OCI-LY1 (cell line): ENCODE measurements at regions not wholly inside any gene's neighbourhood (a gene's known extent, or its start where the extent isn't known, plus 50 kb on each side); places are given as distances from the start of the nearest gene placed in this dataset.

Source experiments
- H2AFZ ChIP-seq: fragments of 200-600 bp; sonication (generic), shearing (Covaris generic); 2 replicates; pipeline ENCODE4 v1.6.0; 2014; ENCODE audit warnings: antibody characterized with exemption, mild to moderate bottlenecking, low read length
- H3F3A ChIP-seq: fragments of 200-600 bp; sonication (generic), shearing (Covaris generic); 2 replicates; pipeline ENCODE4 v1.6.0; 2014; ENCODE audit warnings: mild to moderate bottlenecking, antibody characterized with exemption, low read length, moderate library complexity; ENCODE audit not compliant: insufficient read depth
- H3K27ac ChIP-seq: fragments of 200-600 bp; sonication (generic); 2 replicates; pipeline ENCODE4 v1.5.1; 2014; ENCODE audit warnings: low read length, mixed run types, mild to moderate bottlenecking, low read depth; ENCODE audit not compliant: poor library complexity, severe bottlenecking
- H3K27me3 ChIP-seq: fragments of 200-600 bp; sonication (generic); 2 replicates; pipeline ENCODE4 v1.6.0; 2014; ENCODE audit warnings: antibody characterized with exemption, mild to moderate bottlenecking, low read length, moderate library complexity; ENCODE audit not compliant: insufficient read depth
- H3K36me3 ChIP-seq: fragments of 200-600 bp; sonication (generic); 2 replicates; pipeline ENCODE4 v1.6.1; 2014; ENCODE audit warnings: mild to moderate bottlenecking, antibody characterized with exemption, low read length, moderate library complexity, mixed read lengths; ENCODE audit not compliant: insufficient read depth
- H3K4me1 ChIP-seq: fragments of 200-600 bp; sonication (generic); 2 replicates; pipeline ENCODE4 v1.5.1; 2014; ENCODE audit warnings: mild to moderate bottlenecking, low read length, moderate library complexity; ENCODE audit not compliant: insufficient read depth, severe bottlenecking
- H3K4me2 ChIP-seq: fragments of 200-600 bp; sonication (generic), shearing (Covaris generic); 2 replicates; pipeline ENCODE4 v1.6.1; 2014; ENCODE audit warnings: low read length
- H3K4me3 ChIP-seq: fragments of 200-600 bp; sonication (generic); 2 replicates; pipeline ENCODE4 v1.5.1; 2014; ENCODE audit warnings: low read length, low read depth, mild to moderate bottlenecking, mixed read lengths; ENCODE audit not compliant: poor library complexity, severe bottlenecking
- H3K79me2 ChIP-seq: fragments of 200-600 bp; shearing (Covaris generic); 2 replicates; pipeline ENCODE4 v1.6.1; 2016; ENCODE audit warnings: mixed run types, low read length, mixed read lengths; ENCODE audit not compliant: insufficient read depth
- H3K9ac ChIP-seq: fragments of 200-600 bp; sonication (generic), shearing (Covaris generic); 2 replicates; pipeline ENCODE4 v1.6.1; 2014; ENCODE audit warnings: mild to moderate bottlenecking, low read length, mixed read lengths
- H3K9me2 ChIP-seq: fragments of 200-600 bp; sonication (generic), shearing (Covaris generic); 2 replicates; pipeline ENCODE4 v1.6.1; 2014; ENCODE audit warnings: low read depth, mild to moderate bottlenecking, low read length, mixed read lengths
- H3K9me3 ChIP-seq: fragments of 200-600 bp; shearing (Covaris generic); 2 replicates; pipeline ENCODE4 v1.6.1; 2014; ENCODE audit warnings: low read length, mixed read lengths
- H4K20me1 ChIP-seq: fragments of 200-600 bp; sonication (generic), shearing (Covaris generic); 2 replicates; pipeline ENCODE4 v1.6.0; 2016; ENCODE audit warnings: mild to moderate bottlenecking, low read length; ENCODE audit not compliant: insufficient read depth
- EZH2 ChIP-seq: fragments of 200-600 bp; sonication (generic), shearing (Covaris generic); IDR thresholded peaks from 2 replicates; pipeline ENCODE4 v1.8.0; 2017; ENCODE audit warnings: borderline replicate concordance, mixed run types, mild to moderate bottlenecking, antibody characterized with exemption, low read length, moderate library complexity, mixed read lengths
- TF ChIP-seq, protein P1 (sequence below): fragments of 200-600 bp; sonication (generic), shearing (Covaris generic); IDR thresholded peaks from 2 replicates; pipeline ENCODE4 v1.5.1; 2017; ENCODE audit warnings: mild to moderate bottlenecking, antibody characterized with exemption, low read length, moderate library complexity, mixed read lengths

DNA sequence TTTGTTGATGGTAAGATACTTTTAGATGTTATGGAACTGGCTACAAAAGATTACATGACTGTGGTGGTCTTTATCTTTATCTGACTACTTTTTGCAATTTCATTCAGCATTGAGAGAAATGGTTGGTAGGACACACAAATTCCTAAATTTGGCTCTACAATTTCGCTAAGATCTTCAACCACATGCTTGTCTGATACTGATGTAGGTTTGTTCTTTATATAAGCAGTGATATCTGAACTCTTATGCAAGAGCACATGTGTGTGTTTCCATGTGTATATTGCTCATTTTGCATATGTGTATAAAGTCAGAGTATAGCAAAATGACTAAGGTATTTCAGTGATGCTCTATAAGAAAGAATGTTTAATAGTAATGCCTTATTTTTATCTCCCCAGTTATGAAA, 501.5 kb downstream of the ARL4A start:
- no peaks in the 10 kb centered on the region for H3K36me3 ChIP-seq
- H3K4me2 ChIP-seq, result no peak overlapping the region
- TF ChIP-seq, protein P1, sequence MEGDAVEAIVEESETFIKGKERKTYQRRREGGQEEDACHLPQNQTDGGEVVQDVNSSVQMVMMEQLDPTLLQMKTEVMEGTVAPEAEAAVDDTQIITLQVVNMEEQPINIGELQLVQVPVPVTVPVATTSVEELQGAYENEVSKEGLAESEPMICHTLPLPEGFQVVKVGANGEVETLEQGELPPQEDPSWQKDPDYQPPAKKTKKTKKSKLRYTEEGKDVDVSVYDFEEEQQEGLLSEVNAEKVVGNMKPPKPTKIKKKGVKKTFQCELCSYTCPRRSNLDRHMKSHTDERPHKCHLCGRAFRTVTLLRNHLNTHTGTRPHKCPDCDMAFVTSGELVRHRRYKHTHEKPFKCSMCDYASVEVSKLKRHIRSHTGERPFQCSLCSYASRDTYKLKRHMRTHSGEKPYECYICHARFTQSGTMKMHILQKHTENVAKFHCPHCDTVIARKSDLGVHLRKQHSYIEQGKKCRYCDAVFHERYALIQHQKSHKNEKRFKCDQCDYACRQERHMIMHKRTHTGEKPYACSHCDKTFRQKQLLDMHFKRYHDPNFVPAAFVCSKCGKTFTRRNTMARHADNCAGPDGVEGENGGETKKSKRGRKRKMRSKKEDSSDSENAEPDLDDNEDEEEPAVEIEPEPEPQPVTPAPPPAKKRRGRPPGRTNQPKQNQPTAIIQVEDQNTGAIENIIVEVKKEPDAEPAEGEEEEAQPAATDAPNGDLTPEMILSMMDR, result no peak
- no peak for TF ChIP-seq EZH2
- no peak overlapping the region for H3K27ac ChIP-seq
- no peak overlapping the region for H2AFZ ChIP-seq
- H3K4me1 ChIP-seq, result no peaks in the 10 kb centered on the region
- H4K20me1 ChIP-seq, result no peaks in the 10 kb centered on the region
- H3K27me3 ChIP-seq, result no peaks in the 10 kb centered on the region
- no peaks in the 10 kb centered on the region for H3K9me3 ChIP-seq
- no peaks in the 10 kb centered on the region for H3K79me2 ChIP-seq
- H3F3A ChIP-seq, result no peaks in the 10 kb centered on the region
- H3K9ac ChIP-seq, result no peak overlapping the region
- H3K9me2 ChIP-seq, result no peaks in the 10 kb centered on the region
- H3K4me3 ChIP-seq, result no peak overlapping the region

GRCh38 chr7:13189668-13190067, 502.2 kb downstream of the ARL4A start:
- H3K4me2 ChIP-seq, result no peak overlapping the region

DNA sequence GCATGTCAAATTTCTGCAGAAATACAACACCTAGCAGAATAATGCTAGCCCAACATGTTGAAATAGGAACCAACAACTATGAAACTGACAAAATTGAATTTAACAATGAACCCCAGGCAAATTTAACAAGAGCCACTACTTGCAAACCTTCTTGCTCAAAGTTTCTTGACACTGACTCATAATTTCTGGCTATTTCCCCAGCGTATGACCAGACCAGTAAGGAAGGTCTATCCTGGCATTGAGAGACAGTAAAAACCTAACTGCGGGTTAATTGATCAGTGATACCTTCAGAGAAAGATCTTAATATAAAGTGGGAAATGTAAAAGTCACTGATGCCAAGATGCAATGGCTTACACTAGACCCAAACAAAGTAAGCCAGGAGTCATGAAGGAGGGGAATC, 510.1 kb downstream of the ARL4A start:
- no peaks in the 10 kb centered on the region for H3K9me3 ChIP-seq
- H4K20me1 ChIP-seq, result no peaks in the 10 kb centered on the region
- H2AFZ ChIP-seq, result no peak overlapping the region
- no peak overlapping the region for H3K4me2 ChIP-seq
- no peak overlapping the region for H3K4me3 ChIP-seq
- no peaks in the 10 kb centered on the region for H3K36me3 ChIP-seq
- H3K79me2 ChIP-seq, result no peaks in the 10 kb centered on the region
- no peaks in the 10 kb centered on the region for H3K27me3 ChIP-seq
- H3K27ac ChIP-seq, result no peak overlapping the region
- H3K9me2 ChIP-seq, result no peaks in the 10 kb centered on the region
- no peaks in the 10 kb centered on the region for H3K4me1 ChIP-seq
- H3F3A ChIP-seq, result no peaks in the 10 kb centered on the region
- H3K9ac ChIP-seq, result no peak overlapping the region
- TF ChIP-seq, protein P1, result no peak
- no peak for TF ChIP-seq EZH2

More at GRCh38 chr7:13189668-13190067, 502.2 kb downstream of the ARL4A start:
- Histone ChIP-seq H3K9me2 (no peaks in the 10 kb centered on the region), H4K20me1 (no peaks in the 10 kb centered on the region), H3K27me3 (no peaks in the 10 kb centered on the region), H3K4me1 (no peaks in the 10 kb centered on the region), H3K36me3 (no peaks in the 10 kb centered on the region), H3K9me3 (no peaks in the 10 kb centered on the region), H3K27ac (no peak overlapping the region), H3F3A (no peaks in the 10 kb centered on the region), H3K9ac (no peak overlapping the region), H3K4me3 (no peak overlapping the region), H3K79me2 (no peaks in the 10 kb centered on the region), H2AFZ (no peak overlapping the region)
- TF ChIP-seq, protein P1, result no peak
- TF ChIP-seq EZH2, result no peak
